GM12878 (cell line): ENCODE measurements at regions not wholly inside any gene's neighbourhood (a gene's known extent, or its start where the extent isn't known, plus 50 kb on each side); places are given as distances from the start of the nearest gene placed in this dataset.

ENCODE experiments used
- ATAC-seq: fragments of 200-7000 bp; cut with Tn5 transposase; 3 replicates; pipeline ENCODE4 v1.9.1; 2020; ENCODE audit warnings: mild to moderate bottlenecking, moderate library complexity
- BruUV-seq: library from RNA; stranded (reverse); fragments of 400-500 nt; replicated peaks from 2 replicates; lab custom pipeline; 2021; lab: Mats Ljungman, UMichigan
- CTCF ChIA-PET: fragments of 300-600 bp; sonication (Branson Sonifier 250); formaldehyde crosslinking; extraction: SDS; loops from one replicate; lab custom pipeline; 2021; ENCODE audit warnings: inconsistent platforms; lab: Yijun Ruan, JAX
- POLR2A ChIA-PET: fragments of 350-600 bp; formaldehyde crosslinking; extraction: SDS; loops from one replicate; lab custom pipeline; 2021; ENCODE audit warnings: inconsistent platforms; lab: Charles Lee
- RAD21 ChIA-PET: fragments of 300-600 bp; sonication (Branson Sonifier 250); formaldehyde crosslinking; loops from one replicate; lab custom pipeline; 2023; ENCODE audit warnings: antibody characterized with exemption; ENCODE audit not compliant: unreplicated experiment; lab: Charles Lee
- SMC1A ChIA-PET: fragments of 300-600 bp; sonication (Branson Sonifier 250); formaldehyde crosslinking; loops from one replicate; lab custom pipeline; 2023; ENCODE audit not compliant: unreplicated experiment, uncharacterized antibody; lab: Charles Lee
- DNase-seq: peaks from one replicate; pipeline ENCODE4 v3.0.0-alpha.2; 2011; ENCODE audit warnings: low read depth, low spot score
- FAIRE-seq: peaks from 3 replicates; lab custom pipeline; 2011; peaks lifted over from hg19 to GRCh38; lab: Jason Lieb, UNC
- H2AFZ ChIP-seq: 2 replicates; pipeline ENCODE4 v1.6.0; 2011; ENCODE audit warnings: low read depth, low read length, control low read depth; ENCODE audit not compliant: control insufficient read depth
- H3K27ac ChIP-seq: 2 replicates; pipeline ENCODE4 v1.5.1; 2011; ENCODE audit warnings: control low read depth; ENCODE audit not compliant: control insufficient read depth, insufficient read depth
- H3K27me3 ChIP-seq, 2 experiments: replicated peaks in 1 of 2; 2 replicates each; pipeline versions ENCODE4 v1.6.0 to v1.6.1; 2011; ENCODE audit warnings: low read length in 1 of 2; ENCODE audit not compliant: control insufficient read depth in 2 of 2, insufficient read depth in 2 of 2
- H3K36me3 ChIP-seq, 2 experiments: 2 replicates each; pipeline ENCODE4 v1.5.1; 2011; ENCODE audit warnings: low read length in 1 of 2; ENCODE audit not compliant: control insufficient read depth in 2 of 2, insufficient read depth in 2 of 2
- H3K4me1 ChIP-seq: 2 replicates; pipeline ENCODE4 v1.6.1; 2011; ENCODE audit warnings: mild to moderate bottlenecking, low read length, moderate library complexity, mixed read lengths; ENCODE audit not compliant: control insufficient read depth, insufficient read depth
- H3K4me2 ChIP-seq: 2 replicates; pipeline ENCODE4 v1.6.0; 2011; ENCODE audit warnings: control low read depth; ENCODE audit not compliant: control insufficient read depth, insufficient read depth
- H3K4me3 ChIP-seq: fragments of 200-600 bp; sonication (generic); 2 replicates; pipeline ENCODE4 v1.5.1; 2016
- H3K79me2 ChIP-seq: 2 replicates; pipeline ENCODE4 v1.6.0; 2011; ENCODE audit warnings: low read length; ENCODE audit not compliant: control insufficient read depth, insufficient read depth
- H3K9ac ChIP-seq: 2 replicates; pipeline ENCODE4 v1.8.0; 2011; ENCODE audit warnings: low read length, control low read depth, mixed read lengths; ENCODE audit not compliant: control insufficient read depth, insufficient read depth
- H3K9me3 ChIP-seq: replicated peaks from 3 replicates; pipeline ENCODE4 v1.5.1; 2011; ENCODE audit warnings: mild to moderate bottlenecking, low read length; ENCODE audit not compliant: control insufficient read depth, insufficient read depth
- H4K20me1 ChIP-seq: 2 replicates; pipeline ENCODE4 v1.6.0; 2011; ENCODE audit not compliant: control insufficient read depth, insufficient read depth
- HDAC2 ChIP-seq: fragments of 200-600 bp; sonication (generic); IDR thresholded peaks from 2 replicates; pipeline ENCODE4 v1.6.1; 2017
- HDAC6 ChIP-seq: fragments of 200-600 bp; sonication (generic); IDR thresholded peaks from one replicate; pipeline ENCODE4 v1.8.0; 2017; ENCODE audit warnings: antibody characterized with exemption; ENCODE audit not compliant: unreplicated experiment
- JUND ChIP-seq: IDR thresholded peaks from 2 replicates; pipeline ENCODE4 v1.6.1; 2012; ENCODE audit warnings: low read depth, mild to moderate bottlenecking, low read length, improper control_type of control experiment, moderate library complexity
- MTA3 ChIP-seq: IDR thresholded peaks from 2 replicates; pipeline ENCODE4 v1.6.1; 2012; ENCODE audit warnings: low read length, inconsistent platforms, borderline replicate concordance
- PBX3 ChIP-seq: IDR thresholded peaks from 2 replicates; pipeline ENCODE4 v1.6.1; 2011; ENCODE audit warnings: mild to moderate bottlenecking, low read depth, low read length, moderate library complexity; ENCODE audit not compliant: insufficient replicate concordance
- POLR2A ChIP-seq: IDR thresholded peaks from 2 replicates; pipeline ENCODE4 v1.6.1; 2011; ENCODE audit warnings: low read depth, mild to moderate bottlenecking, low read length
- RBBP5 ChIP-seq: fragments of 200-600 bp; sonication (generic); conservative IDR thresholded peaks from 2 replicates; pipeline ENCODE4 v1.6.1; 2016
- RFX5 ChIP-seq: IDR thresholded peaks from 2 replicates; pipeline ENCODE4 v1.6.1; 2011; ENCODE audit warnings: low read depth, low read length, improper control_type of control experiment
- ZNF24 ChIP-seq: fragments of 450-650 bp; IDR thresholded peaks from 2 replicates; pipeline ENCODE4 v1.6.1; 2017; ENCODE audit warnings: antibody characterized with exemption, mild to moderate bottlenecking
- ZNF687 ChIP-seq: fragments of 450-650 bp; IDR thresholded peaks from 2 replicates; pipeline ENCODE4 v1.6.1; 2017; ENCODE audit warnings: mild to moderate bottlenecking, moderate library complexity
- WGBS: methylation state at CpG from one replicate; pipeline ENCODE4 v1.1.6; 2016; ENCODE audit warnings: low lambda C conversion rate; ENCODE audit not compliant: insufficient replicate concordance, insufficient coverage; ENCODE audit errors: missing lambda C conversion rate; 5-methylcytosine and 5-hydroxymethylcytosine counted together
- in situ Hi-C: fragments of 300-500 bp; cut with MboI; formaldehyde crosslinking; loops from 9 replicates; pipeline ENCODE4 v1.14.3; 2018; ENCODE audit warnings: mixed read lengths
- intact Hi-C: fragments of 100-400 bp; cut with micrococcal nuclease; formaldehyde crosslinking; loops from one replicate; pipeline ENCODE4 v1.14.2; 2022; ENCODE audit not compliant: unreplicated experiment
- TF ChIP-seq, protein P1 (sequence below): IDR thresholded peaks from 2 replicates; pipeline ENCODE4 v1.6.1; 2011; ENCODE audit warnings: borderline replicate concordance, low read depth, mild to moderate bottlenecking, moderate library complexity, mixed read lengths, low read length; ENCODE audit not compliant: insufficient read depth; ENCODE audit errors: extremely low read length

DNA sequence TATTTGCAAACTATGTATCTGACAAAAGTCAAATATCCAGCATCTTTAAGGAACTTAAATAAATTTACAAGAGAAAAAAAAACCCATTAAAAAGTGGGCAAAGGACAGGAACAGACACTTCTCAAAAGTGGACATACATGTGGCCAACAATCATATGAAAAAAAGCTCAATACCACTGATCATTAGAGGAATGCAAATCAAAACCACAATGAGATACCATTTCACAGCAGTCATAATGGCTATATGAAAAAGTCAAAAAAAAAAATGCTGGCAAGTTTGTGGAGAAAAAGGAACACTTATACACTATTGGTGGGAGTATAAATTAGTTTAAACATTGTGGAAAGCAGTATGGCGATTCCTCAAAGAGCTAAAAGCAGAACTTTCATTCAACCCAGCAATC lies 130.3 kb upstream of the LHCGR start (continued):
- TF ChIP-seq ZNF687 (no peak), HDAC6 (no peak), POLR2A (no peak)
- TF ChIP-seq, protein P1, sequence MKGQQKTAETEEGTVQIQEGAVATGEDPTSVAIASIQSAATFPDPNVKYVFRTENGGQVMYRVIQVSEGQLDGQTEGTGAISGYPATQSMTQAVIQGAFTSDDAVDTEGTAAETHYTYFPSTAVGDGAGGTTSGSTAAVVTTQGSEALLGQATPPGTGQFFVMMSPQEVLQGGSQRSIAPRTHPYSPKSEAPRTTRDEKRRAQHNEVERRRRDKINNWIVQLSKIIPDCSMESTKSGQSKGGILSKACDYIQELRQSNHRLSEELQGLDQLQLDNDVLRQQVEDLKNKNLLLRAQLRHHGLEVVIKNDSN: no peak
- TF ChIP-seq, all 136 proteins: peak for 0

DNA sequence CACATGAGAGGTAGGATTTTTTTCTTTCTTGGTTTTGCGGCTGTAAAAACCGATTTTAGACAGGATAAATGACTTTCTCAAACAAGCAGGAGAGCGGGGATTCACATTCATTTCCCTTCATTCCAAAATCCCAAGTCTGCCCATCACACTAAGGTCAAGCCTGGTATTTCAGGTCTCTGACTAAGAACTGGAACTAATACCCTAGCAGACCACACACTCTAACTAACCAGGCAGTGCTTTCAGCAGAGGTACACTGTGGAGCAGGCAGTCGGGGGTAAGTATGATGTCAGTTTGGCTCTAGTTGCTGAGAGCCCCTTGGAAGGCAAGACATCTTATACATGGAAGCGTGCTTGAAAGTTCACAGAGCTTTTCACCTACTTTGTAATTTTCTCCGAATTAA lies 128.1 kb upstream of the LHCGR start:
- no peaks in the 10 kb centered on the region for H3K9me3 ChIP-seq
- DNase-seq (no peak), ATAC-seq (no peak), FAIRE-seq (no peak)
- H3K4me1 ChIP-seq: no peaks in the 10 kb centered on the region
- no TSS peak for BruUV-seq
- TF ChIP-seq RFX5 (no peak), ZNF24 (no peak), MTA3 (no peak), HDAC2 (no peak), PBX3 (no peak), JUND (no peak), RBBP5 (no peak)
- H2AFZ ChIP-seq: no peak overlapping the region
- H3K79me2 ChIP-seq: no peaks in the 10 kb centered on the region
- CTCF ChIA-PET: no interaction called here
- no peak overlapping the region for H3K4me2 ChIP-seq
- H4K20me1 ChIP-seq: no peaks in the 10 kb centered on the region
- no peak overlapping the region for H3K27ac ChIP-seq
- in situ Hi-C loops (no loop called here), intact Hi-C loops (no loop called here)
- no peaks in the 10 kb centered on the region for H3K36me3 ChIP-seq
- POLR2A ChIA-PET: no interaction called here
- SMC1A ChIA-PET: no interaction called here
- no peak overlapping the region for H3K9ac ChIP-seq
- RAD21 ChIA-PET: no interaction called here
- H3K27me3 ChIP-seq: no peaks in the 10 kb centered on the region
- 13% methylated on average over 6 of the region's 6 CpGs for WGBS
- no peak overlapping the region for H3K4me3 ChIP-seq
